ENCODE measurements at regions not wholly inside any gene's neighbourhood (a gene's known extent, or its start where the extent isn't known, plus 50 kb on each side); places are given as distances from the start of the nearest gene placed in this dataset.

DNA sequence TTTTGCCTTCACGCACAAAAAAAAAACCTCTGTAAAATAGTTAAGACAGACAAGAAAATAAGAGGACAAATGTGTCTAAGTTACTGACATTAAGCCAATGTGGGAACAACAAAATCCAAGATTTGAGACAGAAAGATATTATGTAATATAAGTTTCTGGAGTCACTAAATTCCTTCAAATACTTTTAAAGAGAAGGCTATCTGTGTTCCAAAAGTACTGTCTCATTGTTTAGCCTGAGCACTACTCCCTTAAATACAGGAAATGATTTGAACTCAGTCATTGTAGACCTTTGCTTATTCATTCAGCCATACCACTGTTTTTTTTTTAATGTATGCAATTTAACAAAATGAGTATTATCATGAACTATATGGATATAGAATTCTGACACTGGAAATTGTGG is 82.7 kb upstream of the KITLG start:
- H3K9me3 Mint-ChIP-seq: no peaks in the 10 kb centered on the region
- H3K36me3 Mint-ChIP-seq: no peaks in the 10 kb centered on the region
- DNase-seq (ENCODE audit: extremely low spot score, unreplicated experiment): no peak
- no peak for TF ChIP-seq CTCF (conservative IDR thresholded peaks at IDR 0.05)
- no peaks in the 10 kb centered on the region for H3K4me1 Mint-ChIP-seq (ENCODE audit: unreplicated experiment)
- no peaks in the 10 kb centered on the region for H3K27me3 Mint-ChIP-seq
- H3K27ac Mint-ChIP-seq: no peak overlapping the region
- no peak overlapping the region for H3K4me3 Mint-ChIP-seq

GRCh38 chr12:88662093-88662492 is 81.8 kb upstream of the KITLG start:
- Mint-ChIP-seq H3K4me1 (ENCODE audit: unreplicated experiment) (no peaks in the 10 kb centered on the region), H3K4me3 (no peak overlapping the region), H3K27ac (no peak overlapping the region), H3K27me3 (no peaks in the 10 kb centered on the region), H3K9me3 (no peaks in the 10 kb centered on the region), H3K36me3 (no peaks in the 10 kb centered on the region)
- DNase-seq (ENCODE audit: extremely low spot score, unreplicated experiment): no peak
- no peak for TF ChIP-seq CTCF (conservative IDR thresholded peaks at IDR 0.05)

GRCh38 chr12:88658009-88658408 is 77.7 kb upstream of the KITLG start:
- Mint-ChIP-seq H3K36me3 (no peaks in the 10 kb centered on the region), H3K4me3 (no peak overlapping the region), H3K27me3 (no peaks in the 10 kb centered on the region), H3K9me3 (peaks cover 4% of the 10 kb centered on the region), H3K27ac (no peak overlapping the region), H3K4me1 (ENCODE audit: unreplicated experiment) (no peaks in the 10 kb centered on the region)
- no peak for TF ChIP-seq CTCF (conservative IDR thresholded peaks at IDR 0.05)
- DNase-seq (ENCODE audit: extremely low spot score, unreplicated experiment): no peak

DNA sequence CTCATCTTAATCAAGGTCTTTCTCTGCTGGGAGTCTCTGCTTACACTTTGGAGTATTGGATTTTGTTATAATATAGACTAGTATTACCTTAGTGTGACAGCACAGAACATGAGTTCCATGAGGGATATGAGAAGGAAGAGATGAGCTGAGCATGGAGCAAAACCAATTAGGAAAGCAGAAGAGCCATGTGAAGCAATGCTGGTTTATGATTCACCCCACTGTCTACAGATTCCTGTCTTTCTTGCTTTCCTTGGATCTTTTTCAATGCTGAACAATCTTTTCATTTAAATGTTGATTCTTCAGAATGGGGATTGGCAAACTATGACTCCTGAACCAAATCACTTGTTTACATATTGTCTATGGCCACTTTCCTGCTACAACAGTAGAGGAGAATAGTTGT is 70.4 kb upstream of the KITLG start:
- H3K4me3 Mint-ChIP-seq: no peak overlapping the region
- no peak for DNase-seq (ENCODE audit: extremely low spot score, unreplicated experiment)
- H3K27me3 Mint-ChIP-seq: no peaks in the 10 kb centered on the region
- H3K4me1 Mint-ChIP-seq (ENCODE audit: unreplicated experiment): no peaks in the 10 kb centered on the region
- H3K9me3 Mint-ChIP-seq: peaks cover 4% of the 10 kb centered on the region
- no peak for TF ChIP-seq CTCF (conservative IDR thresholded peaks at IDR 0.05)
- H3K36me3 Mint-ChIP-seq: no peaks in the 10 kb centered on the region
- no peak overlapping the region for H3K27ac Mint-ChIP-seq

DNA sequence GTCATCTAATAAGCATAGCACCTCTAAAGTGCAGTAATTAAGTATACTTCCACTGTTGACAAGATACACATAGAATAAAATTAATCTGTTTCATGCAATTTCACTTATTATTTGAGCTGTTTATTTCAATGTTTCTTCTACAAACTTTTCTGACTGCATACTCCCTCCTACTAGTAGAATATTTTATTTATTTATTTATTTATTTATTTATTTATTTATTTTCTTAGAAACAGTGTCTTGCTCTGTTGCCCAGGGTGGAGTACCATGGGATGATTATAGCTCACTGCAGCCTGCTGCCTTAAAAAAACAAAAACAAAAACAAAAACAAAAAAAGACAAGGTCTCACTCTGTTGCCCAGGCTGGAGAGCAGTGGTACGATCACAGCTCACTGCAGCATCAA is 68.4 kb upstream of the KITLG start:
- no peaks in the 10 kb centered on the region for H3K4me1 Mint-ChIP-seq (ENCODE audit: unreplicated experiment)
- H3K27ac Mint-ChIP-seq: no peak overlapping the region
- no peaks in the 10 kb centered on the region for H3K36me3 Mint-ChIP-seq
- H3K4me3 Mint-ChIP-seq: no peak overlapping the region
- no peak for DNase-seq (ENCODE audit: extremely low spot score, unreplicated experiment)
- peaks cover under 1% of the 10 kb centered on the region for H3K9me3 Mint-ChIP-seq
- no peak for TF ChIP-seq CTCF (conservative IDR thresholded peaks at IDR 0.05)
- H3K27me3 Mint-ChIP-seq: no peaks in the 10 kb centered on the region

DNA sequence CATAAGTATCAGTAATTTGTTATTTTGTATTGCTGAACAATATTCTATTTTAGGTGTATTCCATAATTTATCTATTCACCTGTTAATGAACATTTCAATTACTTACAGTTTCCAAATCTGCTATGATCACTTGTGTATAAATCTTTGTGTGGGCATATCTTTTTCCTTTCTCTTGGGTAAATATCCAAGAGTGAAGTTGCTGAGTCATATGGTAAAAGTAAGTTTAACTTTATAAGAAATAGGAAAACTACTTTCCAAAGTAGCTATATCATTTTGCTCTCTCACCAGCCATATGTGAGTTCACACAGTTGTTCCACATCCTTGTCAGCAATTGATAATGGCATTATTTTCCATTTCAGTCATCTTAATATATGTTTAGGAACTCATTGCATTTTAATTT is 66.6 kb upstream of the KITLG start:
- Mint-ChIP-seq H3K9me3 (no peaks in the 10 kb centered on the region), H3K27me3 (no peaks in the 10 kb centered on the region), H3K27ac (no peak overlapping the region), H3K36me3 (no peaks in the 10 kb centered on the region), H3K4me1 (ENCODE audit: unreplicated experiment) (no peaks in the 10 kb centered on the region), H3K4me3 (no peak overlapping the region)
- no peak for DNase-seq (ENCODE audit: extremely low spot score, unreplicated experiment)
- TF ChIP-seq CTCF (conservative IDR thresholded peaks at IDR 0.05): no peak
